HG03575 (cell line): ENCODE measurements at regions not wholly inside any gene's neighbourhood (a gene's known extent, or its start where the extent isn't known, plus 50 kb on each side); places are given as distances from the start of the nearest gene placed in this dataset.

Source experiments
- ATAC-seq: cut with Tn5 transposase; IDR thresholded peaks from one replicate; pipeline ENCODE4 v1.9.1; 2021; ENCODE audit not compliant: unreplicated experiment, insufficient number of reproducible peaks, low FRiP score; ENCODE audit errors: extremely low read depth

- ATAC-seq = no peak
Observed at GRCh38 chr2:195606179-195606578, 50.8 kb upstream of the SLC39A10 start.

- no peak for ATAC-seq
Observed at GRCh38 chr2:195604706-195605105, 52.3 kb upstream of the SLC39A10 start.

- no peak for ATAC-seq
Observed at GRCh38 chr2:195603998-195604397, 53.0 kb upstream of the SLC39A10 start.

- no peak for ATAC-seq
Observed at GRCh38 chr2:195603408-195603807, 53.6 kb upstream of the SLC39A10 start.

GRCh38 chr2:195602687-195603086, 54.3 kb upstream of the SLC39A10 start:
- ATAC-seq = no peak

GRCh38 chr2:195601361-195601760, 55.7 kb upstream of the SLC39A10 start:
- ATAC-seq = no peak

GRCh38 chr2:195600778-195601177, 56.2 kb upstream of the SLC39A10 start:
- ATAC-seq = no peak

- ATAC-seq = no peak
Observed at GRCh38 chr2:195596840-195597239, 60.2 kb upstream of the SLC39A10 start.

GRCh38 chr2:195595825-195596224, 61.2 kb upstream of the SLC39A10 start:
- ATAC-seq = no peak

- ATAC-seq = no peak
Observed at GRCh38 chr2:195594919-195595694, 61.9 kb upstream of the SLC39A10 start.

GRCh38 chr2:195594248-195594647, 62.8 kb upstream of the SLC39A10 start:
- no peak for ATAC-seq

- ATAC-seq = no peak
Observed at GRCh38 chr2:195592105-195592504, 64.9 kb upstream of the SLC39A10 start.

GRCh38 chr2:195590861-195591205, 66.2 kb upstream of the SLC39A10 start:
- ATAC-seq = no peak

GRCh38 chr2:195590199-195590860, 66.7 kb upstream of the SLC39A10 start:
- no peak for ATAC-seq

GRCh38 chr2:195587966-195588365, 69.1 kb upstream of the SLC39A10 start:
- ATAC-seq = no peak

GRCh38 chr2:195586062-195586714, 70.8 kb upstream of the SLC39A10 start:
- ATAC-seq = no peak

- no peak for ATAC-seq
Observed at GRCh38 chr2:195582188-195582587, 74.8 kb upstream of the SLC39A10 start.

GRCh38 chr2:195579776-195580555, 77.1 kb upstream of the SLC39A10 start:
- ATAC-seq = no peak

GRCh38 chr2:195575879-195576401, 81.1 kb upstream of the SLC39A10 start:
- ATAC-seq = no peak
